ENCODE measurements at regions not wholly inside any gene's neighbourhood (a gene's known extent, or its start where the extent isn't known, plus 50 kb on each side); places are given as distances from the start of the nearest gene placed in this dataset.

GRCh38 chr5:117212866-117213265 lies 638.2 kb upstream of the SEMA6A start:
- Mint-ChIP-seq H3K27ac (ENCODE audit: unreplicated experiment) (no peak overlapping the region), H3K4me3 (no peak overlapping the region), H3K9me3 (peaks cover 8% of the 10 kb centered on the region), H3K36me3 (ENCODE audit: low read depth) (no peaks in the 10 kb centered on the region), H3K27me3 (ENCODE audit: low read depth) (no peaks in the 10 kb centered on the region), H3K4me1 (peaks cover 11% of the 10 kb centered on the region)
- no peak for DNase-seq (ENCODE audit: low read depth, low spot score)
- TF ChIP-seq CTCF (conservative IDR thresholded peaks at IDR 0.05), result no peak

GRCh38 chr5:117210796-117211195 lies 636.2 kb upstream of the SEMA6A start:
- H3K4me3 Mint-ChIP-seq, result no peak overlapping the region
- H3K27me3 Mint-ChIP-seq (ENCODE audit: low read depth), result no peaks in the 10 kb centered on the region
- no peak for TF ChIP-seq CTCF (conservative IDR thresholded peaks at IDR 0.05)
- no peak overlapping the region for H3K27ac Mint-ChIP-seq (ENCODE audit: unreplicated experiment)
- DNase-seq (ENCODE audit: low read depth, low spot score), result no peak
- peaks cover 8% of the 10 kb centered on the region for H3K9me3 Mint-ChIP-seq
- H3K4me1 Mint-ChIP-seq, result peaks cover 2% of the 10 kb centered on the region
- no peaks in the 10 kb centered on the region for H3K36me3 Mint-ChIP-seq (ENCODE audit: low read depth)

- Mint-ChIP-seq H3K9me3 (peaks cover 8% of the 10 kb centered on the region), H3K4me3 (no peak overlapping the region), H3K36me3 (ENCODE audit: low read depth) (no peaks in the 10 kb centered on the region), H3K27ac (ENCODE audit: unreplicated experiment) (no peak overlapping the region), H3K4me1 (peaks cover 8% of the 10 kb centered on the region), H3K27me3 (ENCODE audit: low read depth) (no peaks in the 10 kb centered on the region)
- no peak for DNase-seq (ENCODE audit: low read depth, low spot score)
- no peak for TF ChIP-seq CTCF (conservative IDR thresholded peaks at IDR 0.05)
Measured at GRCh38 chr5:117209479-117209878, 634.9 kb upstream of the SEMA6A start.

GRCh38 chr5:117207088-117207668 lies 632.6 kb upstream of the SEMA6A start:
- Mint-ChIP-seq H3K9me3 (peaks cover 8% of the 10 kb centered on the region), H3K4me1 (peaks cover 9% of the 10 kb centered on the region), H3K36me3 (ENCODE audit: low read depth) (no peaks in the 10 kb centered on the region), H3K27ac (ENCODE audit: unreplicated experiment) (no peak overlapping the region), H3K4me3 (no peak overlapping the region), H3K27me3 (ENCODE audit: low read depth) (no peaks in the 10 kb centered on the region)
- TF ChIP-seq CTCF (conservative IDR thresholded peaks at IDR 0.05), result no peak
- DNase-seq (ENCODE audit: low read depth, low spot score), result no peak

- peaks cover 11% of the 10 kb centered on the region for H3K4me1 Mint-ChIP-seq
- H3K27ac Mint-ChIP-seq (ENCODE audit: unreplicated experiment), result no peak overlapping the region
- DNase-seq (ENCODE audit: low read depth, low spot score), result no peak
- peaks cover 8% of the 10 kb centered on the region for H3K9me3 Mint-ChIP-seq
- H3K4me3 Mint-ChIP-seq, result no peak overlapping the region
- TF ChIP-seq CTCF (conservative IDR thresholded peaks at IDR 0.05), result no peak
- no peaks in the 10 kb centered on the region for H3K36me3 Mint-ChIP-seq (ENCODE audit: low read depth)
- no peaks in the 10 kb centered on the region for H3K27me3 Mint-ChIP-seq (ENCODE audit: low read depth)
Measured at GRCh38 chr5:117205894-117206293, 631.3 kb upstream of the SEMA6A start.

Measured in neural crest cell (in vitro differentiated cells).